ENCODE measurements at regions not wholly inside any gene's neighbourhood (a gene's known extent, or its start where the extent isn't known, plus 50 kb on each side); places are given as distances from the start of the nearest gene placed in this dataset.

- DNase-seq = no peak
Measured at GRCh38 chr9:118423021-118423420, 718.8 kb downstream of the TLR4 start.

- DNase-seq = no peak
Measured at GRCh38 chr9:118423721-118424120, 719.5 kb downstream of the TLR4 start.

- no peak for DNase-seq
Measured at GRCh38 chr9:118426772-118427171, 722.6 kb downstream of the TLR4 start.

GRCh38 chr9:118438810-118439209, 734.6 kb downstream of the TLR4 start:
- no peak for DNase-seq

GRCh38 chr9:118439441-118439840, 735.2 kb downstream of the TLR4 start:
- no peak for DNase-seq

- no peak for DNase-seq
Measured at GRCh38 chr9:118444403-118444802, 740.2 kb downstream of the TLR4 start.

- DNase-seq = no peak
Measured at GRCh38 chr9:118446943-118447639, 742.9 kb downstream of the TLR4 start.

GRCh38 chr9:118449554-118449953, 745.4 kb downstream of the TLR4 start:
- DNase-seq = no peak

GRCh38 chr9:118455259-118455658, 751.1 kb downstream of the TLR4 start:
- DNase-seq = no peak

GRCh38 chr9:118455788-118456187, 751.6 kb downstream of the TLR4 start:
- DNase-seq = no peak

- DNase-seq = no peak
Measured at GRCh38 chr9:118457171-118458000, 753.2 kb downstream of the TLR4 start.

- no peak for DNase-seq
Measured at GRCh38 chr9:118459913-118460312, 755.7 kb downstream of the TLR4 start.

GRCh38 chr9:118463419-118463818, 759.2 kb downstream of the TLR4 start:
- no peak for DNase-seq

- no peak for DNase-seq
Measured at GRCh38 chr9:118473521-118473920, 769.3 kb downstream of the TLR4 start.

- DNase-seq = no peak
Measured at GRCh38 chr9:118478752-118479151, 774.5 kb downstream of the TLR4 start.

GRCh38 chr9:118482306-118482705, 778.1 kb downstream of the TLR4 start:
- no peak for DNase-seq

- no peak for DNase-seq
Measured at GRCh38 chr9:118483677-118484076, 779.5 kb downstream of the TLR4 start.

GRCh38 chr9:118503236-118503635, 799.0 kb downstream of the TLR4 start:
- DNase-seq = no peak

- no peak for DNase-seq
Measured at GRCh38 chr9:118510711-118511110, 806.5 kb downstream of the TLR4 start.

- DNase-seq = no peak
Measured at GRCh38 chr9:118515947-118516346, 811.7 kb downstream of the TLR4 start.

- no peak for DNase-seq
Measured at GRCh38 chr9:118521261-118521660, 817.1 kb downstream of the TLR4 start.

GRCh38 chr9:118522093-118523028, 818.2 kb downstream of the TLR4 start:
- DNase-seq = no peak

- DNase-seq = no peak
Measured at GRCh38 chr9:118527261-118527660, 823.1 kb downstream of the TLR4 start.

All from central memory CD4-positive, alpha-beta T cell (primary cell).